ENCODE measurements at regions not wholly inside any gene's neighbourhood (a gene's known extent, or its start where the extent isn't known, plus 50 kb on each side); places are given as distances from the start of the nearest gene placed in this dataset.

- TF ChIP-seq NR2F6 (CRISPR knock-in tag; IDR thresholded peaks at IDR 0.05) (no peak), TCFL5 (CRISPR knock-in tag; conservative IDR thresholded peaks at IDR 0.05) (no peak), ZNF766 (CRISPR knock-in tag; conservative IDR thresholded peaks at IDR 0.05) (no peak), ATF2 (CRISPR knock-in tag; IDR thresholded peaks at IDR 0.05) (no peak), ZNF274 (IDR thresholded peaks at IDR 0.05; ENCODE audit: borderline replicate concordance, low read depth, low read length) (no peak), SREBF2 (CRISPR knock-in tag; IDR thresholded peaks at IDR 0.05) (no peak), HMGN3 (IDR thresholded peaks at IDR 0.05; ENCODE audit: borderline replicate concordance, extremely low read depth, insufficient read length, low read depth, low read length) (no peak), ZNF717 (CRISPR knock-in tag; IDR thresholded peaks at IDR 0.05) (no peak), ZNF511 (CRISPR knock-in tag; IDR thresholded peaks at IDR 0.05) (no peak)
- TF ChIP-seq, protein P1, sequence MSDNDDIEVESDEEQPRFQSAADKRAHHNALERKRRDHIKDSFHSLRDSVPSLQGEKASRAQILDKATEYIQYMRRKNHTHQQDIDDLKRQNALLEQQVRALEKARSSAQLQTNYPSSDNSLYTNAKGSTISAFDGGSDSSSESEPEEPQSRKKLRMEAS (CRISPR knock-in tag; IDR thresholded peaks at IDR 0.05): no peak
- H3K4me3 ChIP-seq: no peak overlapping the region
- H3K27me3 ChIP-seq (ENCODE audit: control insufficient read depth in 2 of 2, insufficient read depth in 2 of 2, low read length in 2 of 2): no peaks in the 10 kb centered on the region
- no peak overlapping the region for H3K9ac ChIP-seq (ENCODE audit: insufficient read depth in 1 of 2, low read depth in 2 of 2, low read length in 2 of 2)
- H3K36me3 ChIP-seq (ENCODE audit: control insufficient read depth, insufficient read depth, low read length): no peaks in the 10 kb centered on the region
- FAIRE-seq (no peak), DNase-seq (ENCODE audit: extremely low read depth in 1 of 4, low spot score in 3 of 4) (no peak), ATAC-seq (no peak)
- BruUV-seq (replicated peaks): no TSS peak
- POLR2A ChIA-PET: no interaction called here
- H3K9me1 ChIP-seq (ENCODE audit: control insufficient read depth, insufficient read depth, low read length): no peaks in the 10 kb centered on the region
- intact Hi-C loops (cut with micrococcal nuclease): no loop called here
- H3K4me1 ChIP-seq (replicated peaks in 1 of 2; ENCODE audit: control insufficient read depth in 2 of 2, insufficient read depth in 2 of 2, low read length in 2 of 2): no peaks in the 10 kb centered on the region
- no peak overlapping the region for H2AFZ ChIP-seq (ENCODE audit: low read depth, low read length)
- CTCF ChIA-PET (ENCODE audit: low intra/inter-chr PET ratio): no interaction called here
- H3K27ac ChIP-seq (ENCODE audit: extremely low read depth, low read depth, low read length): no peak overlapping the region
- in situ Hi-C loops (cut with MboI): no loop called here
- no peaks in the 10 kb centered on the region for H4K20me1 ChIP-seq (replicated peaks; ENCODE audit: control insufficient read depth, insufficient read depth, low read length)
- H3K9me3 ChIP-seq (replicated peaks; ENCODE audit: control insufficient read depth, insufficient read depth, low read depth, low read length): no peaks in the 10 kb centered on the region
- H3K4me2 ChIP-seq (ENCODE audit: insufficient read depth, low read length): no peak overlapping the region
- H3K79me2 ChIP-seq (ENCODE audit: control insufficient read depth, insufficient read depth, low read length): no peaks in the 10 kb centered on the region
- WGBS (ENCODE audit: insufficient coverage, low coverage, missing lambda C conversion rate): 3% methylated on average over 3 of the region's 3 CpGs
Measured at GRCh38 chr6:125498606-125499005, 196.8 kb upstream of the HDDC2 start.
